ENCODE measurements at regions not wholly inside any gene's neighbourhood (a gene's known extent, or its start where the extent isn't known, plus 50 kb on each side); places are given as distances from the start of the nearest gene placed in this dataset.

DNA sequence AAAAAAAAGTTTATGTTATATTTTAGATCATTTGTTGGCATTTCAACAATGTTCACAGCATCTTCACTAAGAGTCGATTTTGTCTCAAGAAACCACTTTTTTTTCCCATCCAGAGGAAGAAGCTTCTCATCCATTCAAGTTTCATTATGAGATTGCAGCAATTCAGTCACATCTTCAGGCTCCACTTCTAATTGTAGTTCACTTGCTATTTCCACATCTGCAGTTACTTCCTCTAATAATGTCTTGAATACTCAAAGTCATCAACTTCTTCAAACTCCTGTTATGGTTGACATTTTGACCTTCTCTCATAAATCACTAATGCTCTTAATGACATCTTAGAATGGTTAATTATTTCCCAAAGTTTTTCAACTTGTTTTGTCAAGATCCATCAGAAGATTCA lies 61.3 kb upstream of the CHORDC1 start:
- TF ChIP-seq POLR2A (IDR thresholded peaks at IDR 0.05), result no peak
- TF ChIP-seq, protein P1, sequence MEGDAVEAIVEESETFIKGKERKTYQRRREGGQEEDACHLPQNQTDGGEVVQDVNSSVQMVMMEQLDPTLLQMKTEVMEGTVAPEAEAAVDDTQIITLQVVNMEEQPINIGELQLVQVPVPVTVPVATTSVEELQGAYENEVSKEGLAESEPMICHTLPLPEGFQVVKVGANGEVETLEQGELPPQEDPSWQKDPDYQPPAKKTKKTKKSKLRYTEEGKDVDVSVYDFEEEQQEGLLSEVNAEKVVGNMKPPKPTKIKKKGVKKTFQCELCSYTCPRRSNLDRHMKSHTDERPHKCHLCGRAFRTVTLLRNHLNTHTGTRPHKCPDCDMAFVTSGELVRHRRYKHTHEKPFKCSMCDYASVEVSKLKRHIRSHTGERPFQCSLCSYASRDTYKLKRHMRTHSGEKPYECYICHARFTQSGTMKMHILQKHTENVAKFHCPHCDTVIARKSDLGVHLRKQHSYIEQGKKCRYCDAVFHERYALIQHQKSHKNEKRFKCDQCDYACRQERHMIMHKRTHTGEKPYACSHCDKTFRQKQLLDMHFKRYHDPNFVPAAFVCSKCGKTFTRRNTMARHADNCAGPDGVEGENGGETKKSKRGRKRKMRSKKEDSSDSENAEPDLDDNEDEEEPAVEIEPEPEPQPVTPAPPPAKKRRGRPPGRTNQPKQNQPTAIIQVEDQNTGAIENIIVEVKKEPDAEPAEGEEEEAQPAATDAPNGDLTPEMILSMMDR (IDR thresholded peaks at IDR 0.05 in 4 of 5, conservative IDR thresholded peaks at IDR 0.05 in 1 of 5), result no peak
